ENCODE measurements at regions not wholly inside any gene's neighbourhood (a gene's known extent, or its start where the extent isn't known, plus 50 kb on each side); places are given as distances from the start of the nearest gene placed in this dataset.

GRCh38 chr11:88433536-88434230, 96.1 kb upstream of the CTSC start:
- POLR2A ChIA-PET (ENCODE audit: low non-redundant PET): no interaction called here
- CTCF ChIA-PET: no interaction called here
- BruUV-seq (replicated peaks): no TSS peak

GRCh38 chr11:88431675-88432341, 94.3 kb upstream of the CTSC start:
- ChIA-PET CTCF (no interaction called here), POLR2A (ENCODE audit: low non-redundant PET) (no interaction called here)
- Histone ChIP-seq H3K27me3 (replicated peaks; ENCODE audit: insufficient read depth, low read depth, low read length, poor library complexity) (no peaks in the 10 kb centered on the region), H3K36me3 (ENCODE audit: insufficient read depth, low read length, poor library complexity, severe bottlenecking) (no peaks in the 10 kb centered on the region), H3K4me1 (ENCODE audit: insufficient read depth, low read length, poor library complexity, severe bottlenecking) (no peaks in the 10 kb centered on the region), H3K27ac (ENCODE audit: low read depth, low read length, poor library complexity, severe bottlenecking) (no peak overlapping the region), H3K9me3 (ENCODE audit: low read depth, low read length, poor library complexity, severe bottlenecking) (no peaks in the 10 kb centered on the region), H3K4me3 (ENCODE audit: low read depth, low read length, poor library complexity, severe bottlenecking) (no peak overlapping the region)
- DNase-seq (ENCODE audit: low spot score): no peak
- intact Hi-C loops (cut with micrococcal nuclease; ENCODE audit: unreplicated experiment): no loop called here
- TF ChIP-seq EZH2 (IDR thresholded peaks at IDR 0.05; ENCODE audit: borderline replicate concordance, low read depth, low read length, poor library complexity, severe bottlenecking) (no peak), CTCF (conservative IDR thresholded peaks at IDR 0.05; ENCODE audit: low read depth, low read length) (no peak)
- BruUV-seq (replicated peaks): no TSS peak

More at GRCh38 chr11:88433536-88434230, 96.1 kb upstream of the CTSC start:
- no peak for TF ChIP-seq CTCF (conservative IDR thresholded peaks at IDR 0.05; ENCODE audit: low read depth, low read length)
- no peak for TF ChIP-seq EZH2 (IDR thresholded peaks at IDR 0.05; ENCODE audit: borderline replicate concordance, low read depth, low read length, poor library complexity, severe bottlenecking)
- H3K36me3 ChIP-seq (ENCODE audit: insufficient read depth, low read length, poor library complexity, severe bottlenecking): no peaks in the 10 kb centered on the region
- H3K9me3 ChIP-seq (ENCODE audit: low read depth, low read length, poor library complexity, severe bottlenecking): no peaks in the 10 kb centered on the region
- no peaks in the 10 kb centered on the region for H3K4me1 ChIP-seq (ENCODE audit: insufficient read depth, low read length, poor library complexity, severe bottlenecking)
- H3K4me3 ChIP-seq (ENCODE audit: low read depth, low read length, poor library complexity, severe bottlenecking): no peak overlapping the region
- DNase-seq (ENCODE audit: low spot score): no peak
- no peaks in the 10 kb centered on the region for H3K27me3 ChIP-seq (replicated peaks; ENCODE audit: insufficient read depth, low read depth, low read length, poor library complexity)
- intact Hi-C loops (cut with micrococcal nuclease; ENCODE audit: unreplicated experiment): no loop called here
- no peak overlapping the region for H3K27ac ChIP-seq (ENCODE audit: low read depth, low read length, poor library complexity, severe bottlenecking)

GRCh38 chr11:88428959-88429358, 91.4 kb upstream of the CTSC start:
- Histone ChIP-seq H3K27ac (ENCODE audit: low read depth, low read length, poor library complexity, severe bottlenecking) (no peak overlapping the region), H3K36me3 (ENCODE audit: insufficient read depth, low read length, poor library complexity, severe bottlenecking) (no peaks in the 10 kb centered on the region), H3K9me3 (ENCODE audit: low read depth, low read length, poor library complexity, severe bottlenecking) (no peaks in the 10 kb centered on the region), H3K4me1 (ENCODE audit: insufficient read depth, low read length, poor library complexity, severe bottlenecking) (no peaks in the 10 kb centered on the region), H3K27me3 (replicated peaks; ENCODE audit: insufficient read depth, low read depth, low read length, poor library complexity) (no peaks in the 10 kb centered on the region), H3K4me3 (ENCODE audit: low read depth, low read length, poor library complexity, severe bottlenecking) (no peak overlapping the region)
- intact Hi-C loops (cut with micrococcal nuclease; ENCODE audit: unreplicated experiment): no loop called here
- TF ChIP-seq EZH2 (IDR thresholded peaks at IDR 0.05; ENCODE audit: borderline replicate concordance, low read depth, low read length, poor library complexity, severe bottlenecking) (no peak), CTCF (conservative IDR thresholded peaks at IDR 0.05; ENCODE audit: low read depth, low read length) (no peak)
- ChIA-PET CTCF (no interaction called here), POLR2A (ENCODE audit: low non-redundant PET) (no interaction called here)
- no TSS peak for BruUV-seq (replicated peaks)
- no peak for DNase-seq (ENCODE audit: low spot score)
